ENCODE measurements at regions not wholly inside any gene's neighbourhood (a gene's known extent, or its start where the extent isn't known, plus 50 kb on each side); places are given as distances from the start of the nearest gene placed in this dataset.

DNA sequence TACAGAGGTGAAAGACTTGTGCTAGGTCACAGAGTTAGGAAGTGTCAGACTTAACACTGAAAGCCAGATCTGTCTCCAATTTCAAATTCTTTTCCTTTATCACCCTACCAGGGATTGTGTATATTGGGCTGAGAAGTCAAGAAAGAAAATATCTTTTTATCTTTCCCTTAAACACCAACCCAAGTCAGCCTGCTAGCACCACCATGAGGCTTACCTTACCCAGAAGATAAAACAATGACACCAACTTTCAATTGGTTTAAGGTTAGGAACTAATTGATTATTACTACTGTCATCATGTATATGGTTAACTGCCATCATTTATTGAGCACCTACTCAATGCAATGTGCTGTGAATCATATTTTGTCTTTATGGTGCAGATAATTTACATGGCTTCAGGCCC, 178.9 kb upstream of the FOXD3 start:
- no peak for TF ChIP-seq EP300 (IDR thresholded peaks at IDR 0.05)
- TF ChIP-seq, protein P1, sequence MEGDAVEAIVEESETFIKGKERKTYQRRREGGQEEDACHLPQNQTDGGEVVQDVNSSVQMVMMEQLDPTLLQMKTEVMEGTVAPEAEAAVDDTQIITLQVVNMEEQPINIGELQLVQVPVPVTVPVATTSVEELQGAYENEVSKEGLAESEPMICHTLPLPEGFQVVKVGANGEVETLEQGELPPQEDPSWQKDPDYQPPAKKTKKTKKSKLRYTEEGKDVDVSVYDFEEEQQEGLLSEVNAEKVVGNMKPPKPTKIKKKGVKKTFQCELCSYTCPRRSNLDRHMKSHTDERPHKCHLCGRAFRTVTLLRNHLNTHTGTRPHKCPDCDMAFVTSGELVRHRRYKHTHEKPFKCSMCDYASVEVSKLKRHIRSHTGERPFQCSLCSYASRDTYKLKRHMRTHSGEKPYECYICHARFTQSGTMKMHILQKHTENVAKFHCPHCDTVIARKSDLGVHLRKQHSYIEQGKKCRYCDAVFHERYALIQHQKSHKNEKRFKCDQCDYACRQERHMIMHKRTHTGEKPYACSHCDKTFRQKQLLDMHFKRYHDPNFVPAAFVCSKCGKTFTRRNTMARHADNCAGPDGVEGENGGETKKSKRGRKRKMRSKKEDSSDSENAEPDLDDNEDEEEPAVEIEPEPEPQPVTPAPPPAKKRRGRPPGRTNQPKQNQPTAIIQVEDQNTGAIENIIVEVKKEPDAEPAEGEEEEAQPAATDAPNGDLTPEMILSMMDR (IDR thresholded peaks at IDR 0.05) = no peak

Measured in suprapubic skin (tissue), 3 donors.